ENCODE measurements at regions not wholly inside any gene's neighbourhood (a gene's known extent, or its start where the extent isn't known, plus 50 kb on each side); places are given as distances from the start of the nearest gene placed in this dataset.

GRCh38 chr1:4101459-4102161 lies 201.5 kb upstream of the C1orf174 start:
- TF ChIP-seq EP300 (IDR thresholded peaks at IDR 0.05) (no peak), POLR2AphosphoS5 (IDR thresholded peaks at IDR 0.05) (no peak), CTCF (IDR thresholded peaks at IDR 0.05) (no peak), POLR2A (IDR thresholded peaks at IDR 0.05) (no peak)
- peaks cover 0 to 12% (median 0%) of the 10 kb centered on the region in 3 donors for H3K9me3 ChIP-seq
- H3K4me3 ChIP-seq, result no peak overlapping the region
- ATAC-seq, result no peak
- WGBS, 2 donors (ENCODE audit: low coverage in 1 of 2), result 14 to 33% methylated on average over 1 to 3 of the region's 5 CpGs
- H3K27ac ChIP-seq, result no peak overlapping the region
- H3K36me3 ChIP-seq, result no peaks in the 10 kb centered on the region
- no peaks in the 10 kb centered on the region for H3K4me1 ChIP-seq
- H3K27me3 ChIP-seq, result peaks cover 24% of the 10 kb centered on the region

- TF ChIP-seq CTCF (IDR thresholded peaks at IDR 0.05) (no peak), POLR2A (IDR thresholded peaks at IDR 0.05) (no peak), EP300 (IDR thresholded peaks at IDR 0.05) (no peak), POLR2AphosphoS5 (IDR thresholded peaks at IDR 0.05) (no peak)
- no peaks in the 10 kb centered on the region for H3K9me3 ChIP-seq
- ATAC-seq, result no peak
- H3K4me3 ChIP-seq, result no peak overlapping the region
- no peaks in the 10 kb centered on the region for H3K36me3 ChIP-seq
- no peaks in the 10 kb centered on the region for H3K4me1 ChIP-seq
- no peak overlapping the region for H3K27ac ChIP-seq
- peaks cover 52% of the 10 kb centered on the region for H3K27me3 ChIP-seq
- WGBS, 2 donors (ENCODE audit: low coverage in 1 of 2), result 83 to 87% methylated on average over 2 to 5 of the region's 14 CpGs
Measured at GRCh38 chr1:4105300-4105880, 205.3 kb upstream of the C1orf174 start.

- 67% methylated on average over 6 of the region's 10 CpGs; no CpG with 5 or more reads in 1 of the 2 donors for WGBS, 2 donors (ENCODE audit: low coverage in 1 of 2)
- Histone ChIP-seq H3K27ac (no peak overlapping the region), H3K36me3 (no peaks in the 10 kb centered on the region), H3K9me3 (no peaks in the 10 kb centered on the region), H3K4me3 (no peak overlapping the region), H3K27me3 (peaks cover 49% of the 10 kb centered on the region), H3K4me1 (no peaks in the 10 kb centered on the region)
- TF ChIP-seq CTCF (IDR thresholded peaks at IDR 0.05) (no peak), POLR2A (IDR thresholded peaks at IDR 0.05) (no peak), POLR2AphosphoS5 (IDR thresholded peaks at IDR 0.05) (no peak), EP300 (IDR thresholded peaks at IDR 0.05) (no peak)
- ATAC-seq, result no peak
Measured at GRCh38 chr1:4106731-4107130, 206.7 kb upstream of the C1orf174 start.

GRCh38 chr1:4107291-4107690 lies 207.2 kb upstream of the C1orf174 start:
- Histone ChIP-seq H3K4me3 (no peak overlapping the region), H3K9me3 (no peaks in the 10 kb centered on the region), H3K27ac (no peak overlapping the region), H3K4me1 (no peaks in the 10 kb centered on the region), H3K27me3 (peaks cover 44% of the 10 kb centered on the region), H3K36me3 (no peaks in the 10 kb centered on the region)
- TF ChIP-seq EP300 (IDR thresholded peaks at IDR 0.05) (no peak), POLR2AphosphoS5 (IDR thresholded peaks at IDR 0.05) (no peak), CTCF (IDR thresholded peaks at IDR 0.05) (no peak), POLR2A (IDR thresholded peaks at IDR 0.05) (no peak)
- no peak for ATAC-seq
- 100% methylated on average over 1 of the region's 8 CpGs; no CpG with 5 or more reads in 1 of the 2 donors for WGBS, 2 donors (ENCODE audit: low coverage in 1 of 2)

- 36 to 47% methylated on average over 4 of the region's 10 CpGs for WGBS, 2 donors (ENCODE audit: low coverage in 1 of 2)
- H3K4me3 ChIP-seq, result no peak overlapping the region
- H3K27me3 ChIP-seq, result peaks cover 43% of the 10 kb centered on the region
- TF ChIP-seq EP300 (IDR thresholded peaks at IDR 0.05) (no peak), POLR2AphosphoS5 (IDR thresholded peaks at IDR 0.05) (no peak), POLR2A (IDR thresholded peaks at IDR 0.05) (no peak), CTCF (IDR thresholded peaks at IDR 0.05) (no peak)
- no peaks in the 10 kb centered on the region for H3K36me3 ChIP-seq
- no peak overlapping the region for H3K27ac ChIP-seq
- no peaks in the 10 kb centered on the region for H3K4me1 ChIP-seq
- H3K9me3 ChIP-seq, result no peaks in the 10 kb centered on the region
- no peak for ATAC-seq
Measured at GRCh38 chr1:4108331-4108730, 208.3 kb upstream of the C1orf174 start.
